IMR-90 (cell line): ENCODE measurements at regions not wholly inside any gene's neighbourhood (a gene's known extent, or its start where the extent isn't known, plus 50 kb on each side); places are given as distances from the start of the nearest gene placed in this dataset.

Experiments used
- ATAC-seq: fragments of 200-7000 bp; cut with Tn5 transposase; 2 replicates; pipeline ENCODE4 v1.9.1; 2020; ENCODE audit warnings: low read depth, mild to moderate bottlenecking, moderate library complexity
- BruUV-seq: library from RNA; stranded (reverse); fragments of 400-500 nt; replicated peaks from 2 replicates; lab custom pipeline; 2021; lab: Mats Ljungman, UMichigan
- CTCF ChIA-PET: fragments of 300-600 bp; formaldehyde crosslinking; extraction: SDS; loops from one replicate; lab custom pipeline; 2021; ENCODE audit warnings: antibody characterized with exemption; lab: Yijun Ruan, JAX
- POLR2A ChIA-PET: fragments of 300-600 bp; sonication (Branson Sonifier 250); formaldehyde crosslinking; loops from one replicate; lab custom pipeline; 2022; ENCODE audit warnings: antibody characterized with exemption; ENCODE audit not compliant: unreplicated experiment; lab: Charles Lee
- DNase-seq: peaks from one replicate; pipeline ENCODE4 v3.0.0; 2013
- H2AFZ ChIP-seq: replicated peaks from 2 replicates; pipeline ENCODE3; 2013; ENCODE audit warnings: low read length, mild to moderate bottlenecking; ENCODE audit not compliant: poor library complexity
- H2AK5ac ChIP-seq: 2 replicates; pipeline ENCODE4 v1.6.1; 2013; ENCODE audit warnings: low read depth, low read length, inconsistent platforms
- H2AK9ac ChIP-seq: replicated peaks from 2 replicates; pipeline ENCODE3; 2013; ENCODE audit warnings: mild to moderate bottlenecking, low read depth, low read length, moderate library complexity; ENCODE audit not compliant: poor library complexity
- H2BK120ac ChIP-seq: 2 replicates; pipeline ENCODE4 v1.6.1; 2013; ENCODE audit warnings: low read depth, low read length, inconsistent platforms
- H2BK15ac ChIP-seq: 3 replicates; pipeline ENCODE4 v1.6.1; 2013; ENCODE audit warnings: low read depth, low read length, inconsistent platforms
- H2BK20ac ChIP-seq: 2 replicates; pipeline ENCODE4 v1.6.1; 2013; ENCODE audit warnings: low read depth, mild to moderate bottlenecking, inconsistent platforms, low read length, moderate library complexity
- H2BK5ac ChIP-seq: 2 replicates; pipeline ENCODE4 v1.6.1; 2013; ENCODE audit warnings: mild to moderate bottlenecking, low read depth, low read length, inconsistent platforms; ENCODE audit not compliant: poor library complexity, severe bottlenecking
- H3K14ac ChIP-seq: replicated peaks from 2 replicates; pipeline ENCODE4 v1.6.1; 2013; ENCODE audit warnings: low read depth, low read length, inconsistent platforms
- H3K18ac ChIP-seq: 2 replicates; pipeline ENCODE4 v1.6.1; 2013; ENCODE audit warnings: low read depth, low read length, control low read depth
- H3K23ac ChIP-seq: 2 replicates; pipeline ENCODE4 v1.6.1; 2013; ENCODE audit warnings: low read depth, low read length, inconsistent platforms
- H3K27ac ChIP-seq: 2 replicates; pipeline ENCODE4 v1.5.1; 2013; ENCODE audit warnings: mild to moderate bottlenecking, control low read depth, low read length; ENCODE audit not compliant: insufficient read depth
- H3K27me3 ChIP-seq: 2 replicates; pipeline ENCODE4 v1.6.1; 2013; ENCODE audit warnings: low read length; ENCODE audit not compliant: control insufficient read depth, insufficient read depth
- H3K36me3 ChIP-seq: 2 replicates; pipeline ENCODE4 v1.6.1; 2013; ENCODE audit warnings: low read length, mixed read lengths; ENCODE audit not compliant: control insufficient read depth, insufficient read depth
- H3K4ac ChIP-seq: 2 replicates; pipeline ENCODE4 v1.6.1; 2013; ENCODE audit warnings: low read depth, low read length, inconsistent platforms
- H3K4me1 ChIP-seq: 2 replicates; pipeline ENCODE4 v1.6.1; 2013; ENCODE audit warnings: low read length, mixed read lengths; ENCODE audit not compliant: control insufficient read depth, insufficient read depth
- H3K4me2 ChIP-seq: 2 replicates; pipeline ENCODE4 v1.6.1; 2013; ENCODE audit warnings: low read depth, mild to moderate bottlenecking, control low read depth, low read length, moderate library complexity
- H3K4me3 ChIP-seq: 2 replicates; pipeline ENCODE4 v1.5.1; 2013; ENCODE audit warnings: low read depth, mild to moderate bottlenecking, control low read depth, low read length, moderate library complexity; ENCODE audit not compliant: insufficient read depth
- H3K56ac ChIP-seq: 2 replicates; pipeline ENCODE4 v1.6.1; 2013; ENCODE audit warnings: low read length, inconsistent platforms; ENCODE audit not compliant: insufficient read depth; ENCODE audit errors: extremely low read depth
- H3K79me1 ChIP-seq, 2 experiments: 2 replicates each; pipeline ENCODE4 v1.6.1; 2013; ENCODE audit warnings: low read length in 2 of 2, inconsistent platforms in 1 of 2, low read depth in 1 of 2
- H3K9ac ChIP-seq: 2 replicates; pipeline ENCODE4 v1.6.1; 2013; ENCODE audit warnings: low read depth, low read length, control low read depth
- H3K9me1 ChIP-seq: 2 replicates; pipeline ENCODE4 v1.6.1; 2013; ENCODE audit warnings: low read length, inconsistent platforms; ENCODE audit not compliant: insufficient read depth
- H3K9me3 ChIP-seq: 2 replicates; pipeline ENCODE4 v1.6.1; 2013; ENCODE audit warnings: low read length; ENCODE audit not compliant: control insufficient read depth, insufficient read depth
- H4K20me1 ChIP-seq: 2 replicates; pipeline ENCODE4 v1.6.1; 2013; ENCODE audit warnings: low read length, inconsistent platforms; ENCODE audit not compliant: insufficient read depth
- H4K5ac ChIP-seq: 2 replicates; pipeline ENCODE4 v1.6.1; 2013; ENCODE audit warnings: mild to moderate bottlenecking, low read depth, low read length, control low read depth
- H4K8ac ChIP-seq, 2 experiments: 2 replicates each; pipeline ENCODE4 v1.6.1; 2013; ENCODE audit warnings: low read depth in 2 of 2, low read length in 2 of 2, control low read depth in 1 of 2, inconsistent platforms in 1 of 2
- H4K91ac ChIP-seq: 2 replicates; pipeline ENCODE4 v1.6.1; 2013; ENCODE audit warnings: low read depth, low read length, inconsistent platforms; ENCODE audit not compliant: insufficient read depth
- BHLHE40 ChIP-seq: fragments of 150-350 bp; IDR thresholded peaks from 2 replicates; pipeline ENCODE4 v1.6.1; 2016; ENCODE audit warnings: mild to moderate bottlenecking, low read depth, low read length
- CEBPB ChIP-seq: IDR thresholded peaks from 2 replicates; pipeline ENCODE4 v1.6.1; 2012; ENCODE audit warnings: low read depth, low read length, improper control_type of control experiment
- FOS ChIP-seq: fragments of 150-350 bp; IDR thresholded peaks from 2 replicates; pipeline ENCODE4 v1.6.1; 2016; ENCODE audit warnings: low read depth, low read length
- MAFK ChIP-seq: IDR thresholded peaks from 2 replicates; pipeline ENCODE4 v1.6.1; 2012; ENCODE audit warnings: low read depth, low read length, improper control_type of control experiment
- MAZ ChIP-seq: IDR thresholded peaks from 2 replicates; pipeline ENCODE4 v1.6.1; 2012; ENCODE audit warnings: low read depth, mild to moderate bottlenecking, low read length, improper control_type of control experiment, moderate library complexity, borderline replicate concordance
- MXI1 ChIP-seq: IDR thresholded peaks from 2 replicates; pipeline ENCODE4 v1.6.1; 2012; ENCODE audit warnings: low read depth, mild to moderate bottlenecking, low read length, moderate library complexity, borderline replicate concordance
- NFE2L2 ChIP-seq: fragments of 150-350 bp; IDR thresholded peaks from 2 replicates; pipeline ENCODE4 v1.6.1; 2016; ENCODE audit warnings: low read depth, mild to moderate bottlenecking, low read length
- POLR2A ChIP-seq: IDR thresholded peaks from 2 replicates; pipeline ENCODE4 v1.6.1; 2012; ENCODE audit warnings: mild to moderate bottlenecking, low read depth, low read length
- RAD21 ChIP-seq: IDR thresholded peaks from 2 replicates; pipeline ENCODE4 v1.6.1; 2012; ENCODE audit warnings: low read length, improper control_type of control experiment
- RCOR1 ChIP-seq: IDR thresholded peaks from 2 replicates; pipeline ENCODE4 v1.6.1; 2012; ENCODE audit warnings: mild to moderate bottlenecking, low read length, improper control_type of control experiment; ENCODE audit not compliant: insufficient replicate concordance
- RFX5 ChIP-seq: IDR thresholded peaks from 2 replicates; pipeline ENCODE4 v1.8.0; 2012; ENCODE audit warnings: low read depth, mild to moderate bottlenecking, low read length, moderate library complexity
- SMC3 ChIP-seq: fragments of 150-350 bp; IDR thresholded peaks from 2 replicates; pipeline ENCODE4 v1.6.1; 2016; ENCODE audit warnings: low read depth, mild to moderate bottlenecking, antibody characterized with exemption, low read length, moderate library complexity
- USF2 ChIP-seq: fragments of 150-350 bp; IDR thresholded peaks from 2 replicates; pipeline ENCODE4 v1.6.1; 2017; ENCODE audit warnings: mild to moderate bottlenecking, antibody characterized with exemption, low read length, low read depth
- WGBS, 2 experiments: methylation state at CpG; one replicate each; pipeline versions ENCODE4 v1.1.5 to v1.1.7; 2013; ENCODE audit warnings: missing lambda C conversion rate in 2 of 2; ENCODE audit not compliant: insufficient read length in 1 of 2; ENCODE audit errors: extremely low coverage in 2 of 2; 5-methylcytosine and 5-hydroxymethylcytosine counted together
- dilution Hi-C: fragments of 300-500 bp; cut with HindIII; formaldehyde crosslinking; loops from one replicate; pipeline ENCODE4 v1.14.3; 2018; ENCODE audit warnings: low sequenced_read_pairs; ENCODE audit not compliant: unreplicated experiment
- in situ Hi-C: fragments of 300-500 bp; cut with MboI; formaldehyde crosslinking; loops from 3 replicates; pipeline ENCODE4 v1.14.3; 2019; ENCODE audit warnings: low sequenced_read_pairs, inconsistent platforms, mixed read lengths
- intact Hi-C: fragments of 100-400 bp; cut with micrococcal nuclease; formaldehyde crosslinking; loops from 2 replicates; pipeline ENCODE4 v1.10.0; 2022
- TF ChIP-seq, protein P1 (sequence below): fragments of 150-350 bp; IDR thresholded peaks from 2 replicates; pipeline ENCODE4 v1.6.1; 2016; ENCODE audit warnings: low read depth, mild to moderate bottlenecking, low read length, moderate library complexity, borderline replicate concordance
- TF ChIP-seq, protein P2 (sequence below): conservative IDR thresholded peaks from 2 replicates; pipeline ENCODE4 v1.5.1; 2012; ENCODE audit warnings: mild to moderate bottlenecking, low read depth, low read length, improper control_type of control experiment

DNA sequence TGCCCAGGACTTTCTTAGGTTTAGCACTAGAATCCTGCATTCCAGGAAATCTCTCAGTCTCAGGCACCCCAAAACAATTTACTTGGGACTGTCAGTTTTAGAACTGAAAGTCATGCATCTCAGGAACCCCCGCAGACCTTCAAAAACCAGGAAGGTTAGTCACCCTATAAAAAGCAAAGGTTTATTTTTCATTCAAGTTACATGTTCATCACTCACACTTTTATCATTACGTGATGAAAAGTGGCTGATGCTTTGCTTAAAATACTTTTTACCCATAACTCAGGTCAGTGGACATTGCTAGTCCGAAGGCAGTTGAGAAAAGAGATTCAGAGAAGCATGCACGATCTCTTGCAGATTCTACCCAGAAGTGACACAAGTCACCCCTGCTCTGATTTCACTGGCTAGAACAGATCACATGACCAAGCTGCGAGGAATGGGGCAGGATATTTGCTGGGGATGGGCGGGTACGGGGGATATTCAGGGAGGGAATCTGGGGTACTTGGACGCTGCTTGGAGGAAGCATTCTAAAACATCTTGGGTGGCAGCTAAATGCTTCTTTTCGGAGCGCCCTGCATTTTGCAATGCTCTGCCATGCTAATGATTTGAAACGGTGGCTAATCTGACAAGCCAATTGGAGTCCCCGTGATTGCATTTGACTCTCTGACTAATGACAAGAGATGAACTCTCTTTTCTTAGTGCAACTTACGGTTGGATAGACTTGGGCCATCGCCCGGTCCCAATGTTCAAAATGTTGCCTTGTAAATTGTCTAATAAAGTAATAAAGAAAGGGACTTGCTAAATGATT, 110.2 kb downstream of the MIAT start:
- H3K9me3 ChIP-seq: peaks cover 4% of the 10 kb centered on the region; the same call in 1 of the 2 replicates
- no peak overlapping the region for H3K18ac ChIP-seq
- H4K8ac ChIP-seq: no peak overlapping the region
- H3K23ac ChIP-seq: no peak overlapping the region
- H4K91ac ChIP-seq: no peak overlapping the region
- H3K9me1 ChIP-seq: peaks cover 8% of the 10 kb centered on the region
- no peak overlapping the region for H4K5ac ChIP-seq
- H3K4ac ChIP-seq: no peak overlapping the region
- no peak overlapping the region for H2AFZ ChIP-seq
- dilution Hi-C loops (no loop called here), in situ Hi-C loops (loop anchor here (25.0 kb wide), 1 partner anchor 1245 kb away; no protein-coding TSS in a partner anchor), intact Hi-C loops (loop anchor here (10.0 kb wide), 1 partner anchor 567 kb away; no protein-coding TSS in a partner anchor)
- H3K14ac ChIP-seq: no peak overlapping the region
- H3K4me3 ChIP-seq: no peak overlapping the region
- H3K56ac ChIP-seq: no peak overlapping the region
- H2BK15ac ChIP-seq: no peak overlapping the region
- H3K27me3 ChIP-seq: no peaks in the 10 kb centered on the region
- no peaks in the 10 kb centered on the region for H4K20me1 ChIP-seq
- no peak overlapping the region for H2BK5ac ChIP-seq
- ATAC-seq (no peak), DNase-seq (no peak)
- WGBS, 2 experiments: 82% methylated on average over 10 of the region's 15 CpGs; no CpG with 5 or more reads in 1 of the 2 experiments
- peaks cover 8% of the 10 kb centered on the region for H3K4me1 ChIP-seq
- H2BK120ac ChIP-seq: no peak overlapping the region
- H2AK9ac ChIP-seq: no peak overlapping the region
- no peak overlapping the region for H3K9ac ChIP-seq
- ChIA-PET POLR2A (no interaction called here), CTCF (no interaction called here)
- no peaks in the 10 kb centered on the region for H3K79me1 ChIP-seq
- no TSS peak for BruUV-seq
- no peak overlapping the region for H2AK5ac ChIP-seq
- no peak overlapping the region for H3K27ac ChIP-seq
- no peak overlapping the region for H2BK20ac ChIP-seq
- no peaks in the 10 kb centered on the region for H3K36me3 ChIP-seq
- no peak overlapping the region for H3K4me2 ChIP-seq
- TF ChIP-seq, protein P1, sequence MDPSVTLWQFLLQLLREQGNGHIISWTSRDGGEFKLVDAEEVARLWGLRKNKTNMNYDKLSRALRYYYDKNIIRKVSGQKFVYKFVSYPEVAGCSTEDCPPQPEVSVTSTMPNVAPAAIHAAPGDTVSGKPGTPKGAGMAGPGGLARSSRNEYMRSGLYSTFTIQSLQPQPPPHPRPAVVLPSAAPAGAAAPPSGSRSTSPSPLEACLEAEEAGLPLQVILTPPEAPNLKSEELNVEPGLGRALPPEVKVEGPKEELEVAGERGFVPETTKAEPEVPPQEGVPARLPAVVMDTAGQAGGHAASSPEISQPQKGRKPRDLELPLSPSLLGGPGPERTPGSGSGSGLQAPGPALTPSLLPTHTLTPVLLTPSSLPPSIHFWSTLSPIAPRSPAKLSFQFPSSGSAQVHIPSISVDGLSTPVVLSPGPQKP: no peak
- no peak for TF ChIP-seq CEBPB
- no peak for TF ChIP-seq USF2
- TF ChIP-seq BHLHE40: no peak
- no peak for TF ChIP-seq POLR2A
- no peak for TF ChIP-seq RFX5
- no peak for TF ChIP-seq FOS
- TF ChIP-seq RAD21: no peak
- TF ChIP-seq MAFK: no peak
- no peak for TF ChIP-seq SMC3
- no peak for TF ChIP-seq MXI1
- TF ChIP-seq, protein P2, sequence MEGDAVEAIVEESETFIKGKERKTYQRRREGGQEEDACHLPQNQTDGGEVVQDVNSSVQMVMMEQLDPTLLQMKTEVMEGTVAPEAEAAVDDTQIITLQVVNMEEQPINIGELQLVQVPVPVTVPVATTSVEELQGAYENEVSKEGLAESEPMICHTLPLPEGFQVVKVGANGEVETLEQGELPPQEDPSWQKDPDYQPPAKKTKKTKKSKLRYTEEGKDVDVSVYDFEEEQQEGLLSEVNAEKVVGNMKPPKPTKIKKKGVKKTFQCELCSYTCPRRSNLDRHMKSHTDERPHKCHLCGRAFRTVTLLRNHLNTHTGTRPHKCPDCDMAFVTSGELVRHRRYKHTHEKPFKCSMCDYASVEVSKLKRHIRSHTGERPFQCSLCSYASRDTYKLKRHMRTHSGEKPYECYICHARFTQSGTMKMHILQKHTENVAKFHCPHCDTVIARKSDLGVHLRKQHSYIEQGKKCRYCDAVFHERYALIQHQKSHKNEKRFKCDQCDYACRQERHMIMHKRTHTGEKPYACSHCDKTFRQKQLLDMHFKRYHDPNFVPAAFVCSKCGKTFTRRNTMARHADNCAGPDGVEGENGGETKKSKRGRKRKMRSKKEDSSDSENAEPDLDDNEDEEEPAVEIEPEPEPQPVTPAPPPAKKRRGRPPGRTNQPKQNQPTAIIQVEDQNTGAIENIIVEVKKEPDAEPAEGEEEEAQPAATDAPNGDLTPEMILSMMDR: no peak
- no peak for TF ChIP-seq RCOR1
- TF ChIP-seq NFE2L2: no peak
- TF ChIP-seq MAZ: no peak
